ENCODE measurements at regions not wholly inside any gene's neighbourhood (a gene's known extent, or its start where the extent isn't known, plus 50 kb on each side); places are given as distances from the start of the nearest gene placed in this dataset.

- Histone ChIP-seq H3K4me1 (ENCODE audit: insufficient read depth, low read length, poor library complexity, severe bottlenecking) (no peaks in the 10 kb centered on the region), H3K27ac (ENCODE audit: low read depth, low read length, poor library complexity, severe bottlenecking) (no peak overlapping the region), H3K79me2 (ENCODE audit: insufficient read depth, low read depth, low read length) (no peaks in the 10 kb centered on the region), H3K4me2 (ENCODE audit: low read length) (no peak overlapping the region), H3K9me2 (ENCODE audit: insufficient read depth, low read length) (no peaks in the 10 kb centered on the region), H3K4me3 (ENCODE audit: low read depth, low read length, poor library complexity, severe bottlenecking) (no peak overlapping the region), H2AFZ (ENCODE audit: low read length) (no peak overlapping the region), H3K9me3 (ENCODE audit: low read length) (no peaks in the 10 kb centered on the region), H3K36me3 (ENCODE audit: insufficient read depth, low read length) (no peaks in the 10 kb centered on the region), H4K20me1 (ENCODE audit: insufficient read depth, low read length) (no peaks in the 10 kb centered on the region)
- DNase-seq (ENCODE audit: low spot score), result no peak
- no TSS peak for BruUV-seq (replicated peaks)
- TF ChIP-seq CTCF (conservative IDR thresholded peaks at IDR 0.05; ENCODE audit: low read length) (no peak), EZH2phosphoT487 (IDR thresholded peaks at IDR 0.05; ENCODE audit: borderline replicate concordance, low read depth, low read length) (no peak)
- ChIA-PET CTCF (ENCODE audit: unreplicated experiment) (no interaction called here), POLR2A (interaction anchor here (0.7 to 1.5 kb wide), 2 partner anchors 13 to 18 kb away, joined by 3 read pairs; no protein-coding TSS in a partner anchor)
- intact Hi-C loops (cut with micrococcal nuclease; ENCODE audit: unreplicated experiment), result no loop called here
These were observed 188.0 kb upstream of the PKDCC start for GRCh38 chr2:41859615-41860514.

DNA sequence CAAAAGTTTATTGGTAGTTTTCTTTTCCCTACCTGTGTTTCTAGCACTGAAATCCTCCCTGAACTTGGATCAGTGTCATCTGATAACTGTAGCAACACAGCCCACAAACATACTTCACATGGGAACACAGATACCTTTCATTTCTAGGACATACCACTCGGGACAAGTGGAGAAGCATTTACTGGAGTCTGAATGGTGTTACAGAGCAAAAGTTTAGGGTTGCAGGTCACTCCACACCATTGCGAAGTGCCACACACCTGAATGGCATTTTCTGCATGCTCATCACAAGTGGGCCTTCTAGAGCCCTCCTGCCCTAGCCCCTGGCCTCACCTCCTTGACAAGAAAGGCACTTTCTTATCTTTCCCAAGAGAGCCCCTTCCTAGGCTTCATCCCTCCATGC is 184.8 kb upstream of the PKDCC start:
- POLR2A ChIA-PET, result interaction anchor here (0.6 kb wide), 1 partner anchor 11 kb away, joined by 4 read pairs; no protein-coding TSS in a partner anchor
- H3K4me3 ChIP-seq (ENCODE audit: low read depth, low read length, poor library complexity, severe bottlenecking), result no peak overlapping the region
- H3K9me2 ChIP-seq (ENCODE audit: insufficient read depth, low read length), result no peaks in the 10 kb centered on the region

More for the DNA sequence above, 184.8 kb upstream of the PKDCC start:
- Histone ChIP-seq H3K9me3 (ENCODE audit: low read length) (no peaks in the 10 kb centered on the region), H3K79me2 (ENCODE audit: insufficient read depth, low read depth, low read length) (no peaks in the 10 kb centered on the region), H3K4me1 (ENCODE audit: insufficient read depth, low read length, poor library complexity, severe bottlenecking) (no peaks in the 10 kb centered on the region), H3K36me3 (ENCODE audit: insufficient read depth, low read length) (no peaks in the 10 kb centered on the region), H3K27ac (ENCODE audit: low read depth, low read length, poor library complexity, severe bottlenecking) (no peak overlapping the region), H2AFZ (ENCODE audit: low read length) (no peak overlapping the region), H4K20me1 (ENCODE audit: insufficient read depth, low read length) (no peaks in the 10 kb centered on the region), H3K4me2 (ENCODE audit: low read length) (no peak overlapping the region)
- CTCF ChIA-PET (ENCODE audit: unreplicated experiment), result no interaction called here
- TF ChIP-seq CTCF (conservative IDR thresholded peaks at IDR 0.05; ENCODE audit: low read length), result no peak
- no peak for TF ChIP-seq EZH2phosphoT487 (IDR thresholded peaks at IDR 0.05; ENCODE audit: borderline replicate concordance, low read depth, low read length)
- intact Hi-C loops (cut with micrococcal nuclease; ENCODE audit: unreplicated experiment), result no loop called here
- BruUV-seq (replicated peaks), result no TSS peak
- DNase-seq (ENCODE audit: low spot score), result no peak
